GM23248 (cell line): ENCODE measurements at regions not wholly inside any gene's neighbourhood (a gene's known extent, or its start where the extent isn't known, plus 50 kb on each side); places are given as distances from the start of the nearest gene placed in this dataset.

Source experiments
- EZH2 ChIP-seq: fragments of 200-600 bp; sonication (generic); IDR thresholded peaks from 2 replicates; pipeline ENCODE4 v1.6.1; 2018; ENCODE audit warnings: antibody characterized with exemption, mild to moderate bottlenecking; ENCODE audit not compliant: insufficient read depth, poor library complexity, severe bottlenecking
- EZH2phosphoT487 ChIP-seq: fragments of 200-600 bp; sonication (generic); IDR thresholded peaks from 2 replicates; pipeline ENCODE4 v1.6.1; 2018; ENCODE audit warnings: antibody characterized with exemption, moderate library complexity, mild to moderate bottlenecking, low read depth; ENCODE audit not compliant: insufficient read depth

DNA sequence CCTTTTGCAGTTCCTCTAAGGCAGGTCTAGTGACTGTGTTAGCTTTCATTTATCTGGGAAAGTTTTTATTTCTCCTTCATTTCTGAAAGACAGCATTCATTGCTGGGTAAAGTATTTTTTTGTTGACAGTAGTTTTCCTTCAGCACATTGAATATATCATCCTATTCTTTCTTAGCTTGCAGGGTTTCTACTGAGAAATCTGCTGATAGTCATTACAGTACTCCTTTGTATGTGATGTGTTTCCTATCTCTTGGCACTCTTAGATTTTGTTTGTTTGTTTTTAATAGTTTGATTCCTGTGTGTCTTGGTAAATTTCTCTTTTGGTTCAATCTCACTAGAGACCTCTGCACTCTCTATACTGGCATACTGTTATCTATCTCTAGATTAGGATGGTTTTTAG lies 1667.9 kb downstream of the SLITRK1 start:
- no peak for TF ChIP-seq EZH2
- no peak for TF ChIP-seq EZH2phosphoT487
